Activated T-helper 17 cell treated with anti-CD3 and anti-CD28 coated beads, Interleukin-2, amount 50 U/mL, for 72 hours (primary cell): ENCODE measurements at regions not wholly inside any gene's neighbourhood (a gene's known extent, or its start where the extent isn't known, plus 50 kb on each side); places are given as distances from the start of the nearest gene placed in this dataset.

Source experiments
- ATAC-seq: fragments of 150-1000 bp; cut with Tn5 transposase; replicated peaks from 2 replicates; pipeline ENCODE4 v1.10.0; 2021; ENCODE audit warnings: mild to moderate bottlenecking, moderate library complexity
- H3K27ac Mint-ChIP-seq: one replicate; pipeline ENCODE4 v1.8.0; 2022; ENCODE audit warnings: mixed read lengths
- H3K27me3 Mint-ChIP-seq: one replicate; pipeline ENCODE4 v1.8.0; 2022; ENCODE audit warnings: mixed read lengths
- H3K36me3 Mint-ChIP-seq: one replicate; pipeline ENCODE4 v1.8.0; 2022; ENCODE audit warnings: low read depth, mild to moderate bottlenecking, mixed read lengths
- H3K4me1 Mint-ChIP-seq: one replicate; pipeline ENCODE4 v1.8.0; 2022; ENCODE audit warnings: mixed read lengths
- H3K4me3 Mint-ChIP-seq: one replicate; pipeline ENCODE4 v1.8.0; 2022; ENCODE audit warnings: mild to moderate bottlenecking, mixed read lengths
- H3K9me3 Mint-ChIP-seq: one replicate; pipeline ENCODE4 v1.8.0; 2022; ENCODE audit warnings: mixed read lengths

DNA sequence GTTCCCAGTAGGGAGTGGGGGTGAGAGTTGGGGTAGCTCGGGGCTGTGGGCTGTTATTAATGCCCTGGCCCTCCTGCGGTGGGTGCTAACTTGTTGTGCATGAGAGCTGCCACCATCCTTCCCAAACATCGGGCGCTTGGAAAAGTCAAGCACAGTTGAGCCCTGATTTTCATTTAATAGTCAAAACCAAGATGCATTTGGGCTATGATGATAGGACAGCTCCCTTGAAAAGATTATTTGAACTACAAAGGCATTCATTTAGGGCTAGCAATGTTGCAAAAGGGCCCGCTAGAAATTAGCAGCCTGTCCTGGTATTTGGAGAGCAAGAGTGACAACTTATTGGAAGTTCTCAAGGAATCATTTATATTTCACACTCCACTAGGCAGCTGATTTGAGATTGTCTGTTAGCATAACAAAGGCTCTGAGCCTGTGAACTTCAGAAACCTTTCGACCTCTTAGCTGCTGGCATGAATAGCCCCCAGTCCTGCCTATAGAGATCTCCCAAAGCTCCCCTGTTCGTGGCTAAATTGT lies 128.2 kb upstream of the TMEM161B start:
- Mint-ChIP-seq H3K27me3 (peaks cover 34% of the 10 kb centered on the region), H3K27ac (no peak overlapping the region), H3K9me3 (no peaks in the 10 kb centered on the region), H3K4me3 (no peak overlapping the region), H3K4me1 (no peaks in the 10 kb centered on the region), H3K36me3 (no peaks in the 10 kb centered on the region)
- no peak for ATAC-seq

DNA sequence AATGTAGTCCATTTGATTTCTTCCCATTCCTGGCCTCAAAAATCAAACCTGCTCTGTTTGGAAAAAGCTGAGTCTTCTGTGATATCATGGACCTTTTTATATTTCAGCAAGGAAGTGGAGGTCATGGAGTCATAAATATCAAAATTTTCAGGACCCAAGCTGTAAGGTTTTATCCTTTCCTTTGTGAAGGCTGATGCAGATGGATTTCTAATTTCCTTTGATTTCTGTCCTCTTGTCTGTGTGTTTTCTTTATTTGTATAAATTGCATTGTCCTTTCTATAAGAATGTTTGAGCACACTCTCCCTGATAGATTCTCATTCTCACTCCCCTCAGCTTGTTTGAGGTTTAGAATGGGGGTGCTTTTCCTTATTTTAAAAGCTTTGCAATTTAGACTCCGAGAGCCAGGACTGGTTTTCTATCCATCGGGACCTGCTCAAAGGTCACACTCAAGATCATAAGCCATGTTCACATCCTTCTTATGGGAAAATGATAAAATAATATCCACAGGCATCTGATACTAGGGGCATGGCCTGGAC lies 127.4 kb upstream of the TMEM161B start:
- Mint-ChIP-seq H3K4me3 (no peak overlapping the region), H3K27me3 (peaks cover 30% of the 10 kb centered on the region)

DNA sequence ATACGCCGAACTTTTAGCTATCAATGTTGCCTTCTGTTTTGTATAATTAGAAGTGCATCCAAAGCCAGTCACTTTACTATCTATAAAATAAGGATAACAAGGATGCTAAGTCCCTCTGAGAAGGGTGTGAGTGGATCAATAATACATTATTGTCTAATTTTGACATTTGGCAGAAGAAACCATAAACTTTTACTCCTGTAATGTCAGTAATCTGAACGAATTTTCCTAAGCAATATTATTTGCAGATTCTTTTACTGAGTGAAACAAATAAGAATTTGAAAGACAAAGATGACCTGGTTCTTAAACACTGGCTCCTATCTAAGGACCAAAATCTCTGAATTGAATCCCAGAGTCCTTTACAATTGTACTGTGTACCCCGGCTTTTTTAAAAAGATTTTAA lies 126.6 kb upstream of the TMEM161B start:
- Mint-ChIP-seq H3K4me1 (no peaks in the 10 kb centered on the region), H3K9me3 (no peaks in the 10 kb centered on the region), H3K27ac (no peak overlapping the region), H3K36me3 (no peaks in the 10 kb centered on the region), H3K4me3 (no peak overlapping the region), H3K27me3 (peaks cover 31% of the 10 kb centered on the region)
- no peak for ATAC-seq

More for the DNA sequence above, 127.4 kb upstream of the TMEM161B start:
- Mint-ChIP-seq H3K4me1 (no peaks in the 10 kb centered on the region), H3K27ac (no peak overlapping the region), H3K9me3 (no peaks in the 10 kb centered on the region), H3K36me3 (no peaks in the 10 kb centered on the region)
- no peak for ATAC-seq

DNA sequence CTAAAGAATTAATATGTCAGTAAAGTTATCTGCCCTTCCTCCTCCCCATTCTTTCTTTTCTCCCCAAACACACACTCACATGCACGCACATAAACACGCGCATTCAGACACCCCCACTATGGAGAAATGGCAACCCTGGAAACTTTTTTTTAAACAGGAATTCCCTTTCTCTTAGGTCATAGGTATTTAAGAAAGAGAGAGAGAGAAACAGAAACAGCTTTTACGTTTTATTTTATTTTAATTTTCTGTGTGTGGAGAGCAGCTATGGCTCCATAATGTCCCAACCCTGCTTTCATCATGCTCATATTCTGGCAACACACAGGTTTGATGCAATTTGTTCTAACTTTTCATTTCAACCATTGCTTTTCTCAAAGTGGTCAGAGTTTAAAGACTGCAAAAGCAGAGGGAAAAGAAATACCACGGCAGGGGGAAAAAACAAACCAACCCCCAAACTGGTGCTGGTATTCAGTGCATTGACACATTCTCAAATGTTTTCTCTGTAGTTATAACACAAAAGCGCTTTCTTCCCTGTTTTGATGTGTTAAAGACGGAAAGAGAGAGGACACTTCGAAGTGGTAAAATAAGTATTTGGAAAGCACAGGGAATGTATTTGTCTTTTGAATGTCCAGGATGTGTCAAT lies 126.0 kb upstream of the TMEM161B start:
- Mint-ChIP-seq H3K27me3 (peaks cover 32% of the 10 kb centered on the region), H3K36me3 (no peaks in the 10 kb centered on the region), H3K4me1 (no peaks in the 10 kb centered on the region), H3K4me3 (no peak overlapping the region), H3K9me3 (no peaks in the 10 kb centered on the region), H3K27ac (no peak overlapping the region)
- no peak for ATAC-seq

DNA sequence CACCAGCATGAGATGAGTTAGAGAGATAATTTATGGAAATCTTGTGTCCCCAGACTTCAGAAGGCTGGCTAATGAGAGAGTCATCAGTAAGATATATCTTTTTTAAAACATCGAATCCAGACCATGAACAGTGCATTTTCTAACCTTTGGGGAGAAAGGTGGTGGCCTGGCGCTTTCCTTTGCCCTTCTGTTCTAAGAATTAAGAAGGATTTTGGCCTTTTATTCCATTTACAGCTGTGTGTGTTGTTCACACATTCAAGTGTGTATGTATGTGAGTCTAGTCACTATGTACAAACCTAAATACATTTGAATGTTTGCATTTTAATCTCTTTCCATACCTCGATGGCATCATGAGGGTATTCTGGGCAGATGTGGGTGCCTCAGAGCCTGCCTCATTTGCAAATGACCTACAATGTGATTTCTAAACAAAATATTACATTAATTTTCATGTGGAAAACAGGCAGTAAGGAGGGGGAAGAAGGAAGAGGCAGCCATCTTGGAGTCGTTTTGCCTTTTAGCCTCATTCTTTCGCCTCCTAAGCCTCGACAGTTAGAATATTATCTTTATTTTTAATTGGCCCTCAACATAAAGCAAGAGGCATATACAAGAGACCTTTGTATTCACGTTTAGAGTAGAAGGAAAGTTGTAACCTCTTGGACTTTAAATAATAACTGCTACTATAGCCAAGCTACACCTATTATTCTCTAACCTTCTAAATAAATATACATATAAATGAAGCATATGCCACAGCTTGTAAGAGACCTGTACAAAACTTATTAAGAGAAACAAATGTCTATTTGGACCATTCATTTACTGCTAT lies 125.3 kb upstream of the TMEM161B start:
- peaks cover 38% of the 10 kb centered on the region for H3K27me3 Mint-ChIP-seq
- no peak for ATAC-seq
- H3K4me1 Mint-ChIP-seq, result no peaks in the 10 kb centered on the region

DNA sequence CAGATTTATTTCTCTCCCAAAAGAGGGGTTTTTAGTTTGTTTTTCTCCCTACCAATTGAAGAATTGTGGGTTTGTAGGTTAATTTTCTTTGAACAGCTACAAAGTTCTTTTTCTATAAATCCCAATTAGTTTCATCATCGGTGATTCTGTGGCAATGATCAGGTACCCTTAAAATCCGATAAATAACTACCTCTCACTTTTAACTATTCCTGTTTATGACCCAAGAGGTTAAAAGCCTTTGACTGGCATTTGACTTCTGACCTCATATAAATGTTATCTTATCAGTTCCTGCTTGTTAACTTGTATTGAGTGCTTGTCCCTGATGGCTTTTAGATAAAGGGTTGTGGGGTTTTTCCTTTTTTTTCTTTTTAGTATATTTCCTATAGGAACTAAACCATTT lies 124.4 kb upstream of the TMEM161B start:
- H3K4me3 Mint-ChIP-seq, result no peak overlapping the region
- H3K4me1 Mint-ChIP-seq, result no peaks in the 10 kb centered on the region
- peaks cover 34% of the 10 kb centered on the region for H3K27me3 Mint-ChIP-seq
- H3K27ac Mint-ChIP-seq, result no peak overlapping the region
- H3K9me3 Mint-ChIP-seq, result no peaks in the 10 kb centered on the region
- H3K36me3 Mint-ChIP-seq, result no peaks in the 10 kb centered on the region
- ATAC-seq, result no peak

More for the DNA sequence above, 125.3 kb upstream of the TMEM161B start:
- H3K4me3 Mint-ChIP-seq, result no peak overlapping the region
- H3K27ac Mint-ChIP-seq, result no peak overlapping the region
- no peaks in the 10 kb centered on the region for H3K9me3 Mint-ChIP-seq
- H3K36me3 Mint-ChIP-seq, result no peaks in the 10 kb centered on the region

DNA sequence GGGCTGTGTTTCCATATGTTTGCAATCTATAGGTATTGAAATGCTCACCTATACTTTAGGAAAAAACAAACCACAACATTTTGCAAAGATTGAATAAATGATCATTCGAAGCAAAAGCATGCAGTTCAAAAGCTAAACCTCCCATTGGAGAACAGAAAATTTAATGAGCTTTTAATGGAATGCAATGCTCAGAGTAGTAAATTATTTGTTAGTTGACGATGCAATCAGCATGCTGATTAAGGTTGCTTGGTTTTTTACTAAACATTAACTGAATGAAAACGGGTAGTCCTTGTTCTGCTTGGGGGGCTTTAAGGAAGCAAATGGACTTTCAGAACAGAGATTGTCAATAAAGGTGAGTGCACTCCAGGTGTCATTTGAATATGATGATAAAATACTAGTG lies 123.3 kb upstream of the TMEM161B start:
- no peaks in the 10 kb centered on the region for H3K9me3 Mint-ChIP-seq
- H3K27ac Mint-ChIP-seq, result no peak overlapping the region
- ATAC-seq, result no peak
- no peak overlapping the region for H3K4me3 Mint-ChIP-seq
- H3K36me3 Mint-ChIP-seq, result no peaks in the 10 kb centered on the region
- no peaks in the 10 kb centered on the region for H3K4me1 Mint-ChIP-seq
- peaks cover 27% of the 10 kb centered on the region for H3K27me3 Mint-ChIP-seq

DNA sequence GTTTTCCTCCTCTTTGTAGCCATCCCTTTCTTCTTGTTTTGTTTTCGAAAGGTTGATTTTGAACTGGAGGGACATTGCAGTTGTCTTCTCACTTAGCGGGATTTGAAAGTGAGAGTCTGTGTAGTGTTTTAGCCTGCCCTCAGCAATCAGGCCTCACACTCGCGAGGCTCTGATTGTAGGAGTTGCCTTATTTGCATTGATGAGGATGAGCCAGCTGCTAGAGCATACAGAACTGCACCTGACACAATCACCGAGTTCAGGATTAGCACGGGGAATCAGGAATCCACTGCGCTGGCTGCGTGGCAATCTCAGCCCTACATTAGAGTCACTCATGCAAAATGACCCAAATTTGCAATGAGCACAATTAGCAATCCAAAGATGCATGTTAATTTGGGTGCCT lies 122.5 kb upstream of the TMEM161B start:
- H3K27ac Mint-ChIP-seq, result no peak overlapping the region
- no peak for ATAC-seq
- peaks cover 21% of the 10 kb centered on the region for H3K27me3 Mint-ChIP-seq
- H3K36me3 Mint-ChIP-seq, result no peaks in the 10 kb centered on the region
- H3K4me1 Mint-ChIP-seq, result no peaks in the 10 kb centered on the region
- H3K9me3 Mint-ChIP-seq, result no peaks in the 10 kb centered on the region
- no peak overlapping the region for H3K4me3 Mint-ChIP-seq

DNA sequence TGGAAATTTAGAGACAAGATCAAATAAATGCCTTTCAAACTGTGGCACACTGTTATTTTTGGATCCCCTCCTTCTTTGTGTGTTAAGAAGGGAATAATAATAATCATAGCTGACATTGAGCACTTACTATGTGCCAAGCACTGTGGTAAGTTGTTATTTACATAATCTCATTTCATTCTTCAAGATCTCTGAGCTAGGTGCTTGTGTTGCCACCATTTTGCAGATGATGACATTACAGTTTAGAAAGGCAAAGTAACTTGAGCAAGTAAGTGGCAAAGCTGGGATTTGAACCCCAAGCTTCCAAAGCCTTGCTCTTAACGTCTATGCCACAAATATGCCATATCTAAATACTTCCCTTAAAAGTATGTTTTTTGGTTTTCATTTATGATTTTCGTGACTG lies 121.8 kb upstream of the TMEM161B start:
- no peaks in the 10 kb centered on the region for H3K4me1 Mint-ChIP-seq
- peaks cover 22% of the 10 kb centered on the region for H3K27me3 Mint-ChIP-seq
- no peak for ATAC-seq
- no peaks in the 10 kb centered on the region for H3K36me3 Mint-ChIP-seq
- no peaks in the 10 kb centered on the region for H3K9me3 Mint-ChIP-seq
- no peak overlapping the region for H3K4me3 Mint-ChIP-seq
- no peak overlapping the region for H3K27ac Mint-ChIP-seq

DNA sequence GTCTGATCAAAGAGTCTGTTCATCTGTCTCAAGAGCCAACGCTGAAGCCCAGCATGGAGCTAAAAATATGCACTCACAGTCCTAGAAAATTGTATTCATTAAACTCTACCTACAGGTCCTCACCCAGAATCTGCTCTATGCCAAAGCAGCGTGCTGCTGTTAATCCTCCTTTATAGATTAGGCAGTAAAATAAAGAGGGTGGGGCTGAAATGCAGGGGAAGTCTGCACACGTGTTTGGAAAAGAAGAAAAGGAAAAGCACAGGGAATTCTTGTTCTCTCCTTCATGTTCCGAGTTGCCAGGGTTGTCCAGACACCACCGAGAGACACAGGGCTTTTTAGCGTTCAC lies 121.4 kb upstream of the TMEM161B start:
- H3K27ac Mint-ChIP-seq, result no peak overlapping the region
- H3K4me3 Mint-ChIP-seq, result no peak overlapping the region
- H3K36me3 Mint-ChIP-seq, result no peaks in the 10 kb centered on the region
- H3K27me3 Mint-ChIP-seq, result peaks cover 22% of the 10 kb centered on the region
- no peaks in the 10 kb centered on the region for H3K9me3 Mint-ChIP-seq
- ATAC-seq, result no peak
- H3K4me1 Mint-ChIP-seq, result no peaks in the 10 kb centered on the region

DNA sequence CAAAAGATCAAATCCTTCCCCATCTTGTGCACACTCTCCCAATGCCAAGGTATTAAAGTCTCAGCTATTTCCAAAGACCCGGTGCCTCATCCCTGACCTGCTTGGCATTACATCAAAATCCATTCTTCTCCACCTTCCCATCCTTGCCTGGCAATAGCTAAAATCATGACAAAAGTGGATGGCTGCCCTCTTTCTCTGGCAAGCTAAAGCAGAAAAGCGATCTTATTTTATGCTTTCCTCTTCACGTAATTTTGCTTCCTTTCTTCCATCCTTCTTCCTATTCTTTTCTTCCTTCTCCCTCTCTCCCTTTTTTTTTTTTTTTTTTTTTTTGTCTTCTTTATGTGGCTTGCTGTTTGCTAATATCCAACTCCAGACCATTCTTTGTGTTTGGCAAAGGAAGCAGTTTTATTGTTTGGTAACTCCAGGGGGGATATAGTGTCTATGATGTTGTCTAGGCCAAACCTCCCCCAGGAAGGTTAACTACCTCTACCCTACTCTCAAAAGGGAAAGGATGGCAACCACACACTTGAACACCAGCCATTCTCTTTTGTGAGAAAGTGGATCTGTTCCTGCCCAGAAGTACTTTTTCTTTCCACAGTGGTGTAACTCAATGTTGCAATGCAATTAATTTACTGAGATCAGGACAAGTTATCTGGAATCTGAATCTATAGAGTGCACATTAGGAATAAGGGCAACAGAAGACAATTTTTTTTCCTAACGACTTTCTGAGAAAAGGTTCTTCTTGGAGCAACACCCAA lies 120.9 kb upstream of the TMEM161B start:
- Mint-ChIP-seq H3K27ac (no peak overlapping the region), H3K36me3 (no peaks in the 10 kb centered on the region), H3K27me3 (peaks cover 22% of the 10 kb centered on the region), H3K9me3 (no peaks in the 10 kb centered on the region), H3K4me3 (no peak overlapping the region), H3K4me1 (no peaks in the 10 kb centered on the region)
- no peak for ATAC-seq

DNA sequence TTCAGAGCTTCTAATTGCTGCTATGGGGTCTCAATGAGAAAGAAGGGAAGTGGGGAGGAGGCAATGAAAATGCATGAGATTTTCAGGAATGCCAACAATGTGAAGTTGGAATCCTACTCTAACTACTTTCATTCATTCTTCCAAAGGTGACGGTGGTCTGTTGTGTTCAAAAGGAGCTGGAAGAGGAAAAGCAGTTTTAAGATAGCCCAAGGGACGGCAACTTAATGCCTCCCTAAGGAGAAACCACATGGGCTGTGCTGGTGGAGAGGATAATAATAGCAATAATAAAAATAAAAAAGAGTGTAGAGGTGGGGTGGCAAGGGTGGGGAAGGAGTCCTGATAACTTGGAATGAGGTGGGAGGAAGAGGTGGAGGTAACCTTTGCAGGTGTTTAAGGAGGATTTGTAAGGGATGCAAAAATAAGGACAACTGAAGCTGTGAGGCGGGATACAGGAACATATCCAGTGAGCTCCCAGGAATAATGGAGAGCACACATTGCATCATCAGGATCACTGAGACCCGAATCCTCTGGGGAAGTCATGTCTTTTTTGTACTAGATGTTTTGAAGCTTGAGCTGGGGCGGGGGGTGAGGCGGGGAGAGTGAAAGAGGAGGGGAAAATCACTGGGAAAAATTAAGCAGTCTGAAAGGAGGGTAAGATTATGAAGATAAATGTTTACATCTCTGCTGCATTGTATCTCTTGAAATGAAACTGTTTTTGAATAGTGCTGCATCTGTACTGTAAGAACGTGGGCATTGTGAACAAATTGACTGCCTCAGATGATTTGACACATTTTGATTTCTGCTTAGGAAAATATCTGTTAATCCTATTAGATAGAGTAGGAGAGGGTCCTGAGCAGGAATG lies 120.1 kb upstream of the TMEM161B start:
- Mint-ChIP-seq H3K36me3 (no peaks in the 10 kb centered on the region), H3K4me1 (no peaks in the 10 kb centered on the region), H3K4me3 (no peak overlapping the region), H3K27me3 (peaks cover 20% of the 10 kb centered on the region), H3K27ac (no peak overlapping the region), H3K9me3 (no peaks in the 10 kb centered on the region)
- ATAC-seq, result no peak

DNA sequence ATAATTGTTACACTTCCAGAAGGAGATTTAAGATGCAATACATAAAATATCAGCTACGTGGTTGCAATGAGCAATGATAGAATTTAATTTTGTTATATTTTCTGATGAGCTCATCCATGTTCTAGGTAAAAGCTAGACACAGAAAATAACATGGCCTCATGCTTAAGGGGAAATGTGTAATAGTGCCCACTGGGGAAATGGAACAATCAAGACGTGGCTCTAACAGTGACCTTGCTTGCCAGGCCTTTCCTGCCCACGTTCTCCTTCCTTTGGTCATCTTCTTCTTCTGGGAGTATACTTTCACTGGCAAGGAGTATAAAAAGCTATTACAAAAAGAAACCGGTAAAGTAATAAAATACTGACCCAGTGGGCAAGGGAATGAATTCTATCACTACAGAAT lies 116.2 kb upstream of the TMEM161B start:
- Mint-ChIP-seq H3K4me1 (no peaks in the 10 kb centered on the region), H3K36me3 (no peaks in the 10 kb centered on the region), H3K9me3 (no peaks in the 10 kb centered on the region), H3K27me3 (peaks cover 12% of the 10 kb centered on the region), H3K27ac (no peak overlapping the region), H3K4me3 (no peak overlapping the region)
- ATAC-seq, result no peak

DNA sequence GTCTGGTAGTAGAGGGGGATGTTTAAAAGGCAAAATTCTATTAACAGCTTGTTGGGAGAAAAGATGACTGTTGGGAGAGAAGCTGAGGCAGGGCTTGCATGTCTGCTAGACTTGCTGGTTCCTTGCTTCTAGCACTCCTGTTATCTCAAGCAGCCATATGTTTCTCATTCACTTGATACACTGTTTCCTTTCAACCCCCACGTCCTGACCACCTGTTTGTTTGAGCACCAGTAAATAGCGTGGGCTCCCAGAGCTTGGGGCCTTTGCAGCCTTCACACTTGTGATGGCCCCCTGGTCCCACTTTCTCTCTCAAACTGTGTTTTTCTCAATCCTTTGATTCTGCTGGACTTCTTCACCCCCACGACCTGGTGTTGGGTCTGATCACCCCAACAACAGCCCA lies 111.7 kb upstream of the TMEM161B start:
- H3K27me3 Mint-ChIP-seq, result no peaks in the 10 kb centered on the region
- H3K4me1 Mint-ChIP-seq, result no peaks in the 10 kb centered on the region
- no peaks in the 10 kb centered on the region for H3K36me3 Mint-ChIP-seq
- H3K4me3 Mint-ChIP-seq, result no peak overlapping the region
- ATAC-seq, result no peak
- no peaks in the 10 kb centered on the region for H3K9me3 Mint-ChIP-seq
- H3K27ac Mint-ChIP-seq, result no peak overlapping the region
